Karpas-422 (cell line): ENCODE measurements at regions not wholly inside any gene's neighbourhood (a gene's known extent, or its start where the extent isn't known, plus 50 kb on each side); places are given as distances from the start of the nearest gene placed in this dataset.

ENCODE experiments used
- DNase-seq: peaks from one replicate; pipeline ENCODE4 v3.0.0-alpha.2; 2015
- H2AFZ ChIP-seq: fragments of 200-600 bp; sonication (generic); 2 replicates; pipeline ENCODE4 v1.6.1; 2014; ENCODE audit warnings: antibody characterized with exemption, low read length, mixed read lengths
- H3K27ac ChIP-seq: fragments of 200-600 bp; sonication (generic); 2 replicates; pipeline ENCODE4 v1.5.1; 2014; ENCODE audit warnings: mild to moderate bottlenecking, low read length, moderate library complexity
- H3K27me3 ChIP-seq: fragments of 200-600 bp; sonication (generic); 2 replicates; pipeline ENCODE4 v1.6.1; 2014; ENCODE audit warnings: low read length, mixed read lengths
- H3K36me3 ChIP-seq: fragments of 200-600 bp; sonication (generic); 2 replicates; pipeline ENCODE4 v1.6.1; 2014; ENCODE audit warnings: low read length, mixed read lengths; ENCODE audit not compliant: insufficient read depth
- H3K4me1 ChIP-seq: fragments of 200-600 bp; sonication (generic); 2 replicates; pipeline ENCODE4 v1.6.1; 2014; ENCODE audit warnings: mild to moderate bottlenecking, low read length, mixed read lengths
- H3K4me2 ChIP-seq: fragments of 200-600 bp; sonication (generic); 2 replicates; pipeline ENCODE4 v1.6.1; 2014; ENCODE audit warnings: low read length, low read depth, mild to moderate bottlenecking; ENCODE audit not compliant: poor library complexity, severe bottlenecking
- H3K4me3 ChIP-seq: fragments of 200-600 bp; sonication (generic); 2 replicates; pipeline ENCODE4 v1.5.1; 2014; ENCODE audit warnings: mild to moderate bottlenecking, antibody characterized with exemption, low read length, mixed read lengths
- H3K79me2 ChIP-seq: fragments of 200-600 bp; sonication (generic); 2 replicates; pipeline ENCODE4 v1.6.1; 2014; ENCODE audit warnings: mild to moderate bottlenecking, low read length, mixed read lengths
- H3K9ac ChIP-seq: fragments of 200-600 bp; sonication (generic); 2 replicates; pipeline ENCODE4 v1.6.0; 2014; ENCODE audit warnings: low read length
- H3K9me2 ChIP-seq: fragments of 200-600 bp; sonication (generic), shearing (Covaris generic); replicated peaks from 2 replicates; pipeline ENCODE4 v1.6.0; 2014; ENCODE audit warnings: mild to moderate bottlenecking, low read length, moderate library complexity; ENCODE audit not compliant: insufficient read depth
- H3K9me3 ChIP-seq: fragments of 300-700, 200-600 bp; sonication (generic); 2 replicates; pipeline ENCODE4 v1.6.1; 2014; ENCODE audit warnings: low read length, mixed read lengths
- H4K20me1 ChIP-seq: fragments of 200-600 bp; sonication (generic); 2 replicates; pipeline ENCODE4 v1.6.1; 2014; ENCODE audit warnings: mild to moderate bottlenecking, antibody characterized with exemption, low read length, low read depth; ENCODE audit not compliant: insufficient read depth

GRCh38 chr13:95484052-95484451 is 68.5 kb upstream of the CLDN10 start:
- no peak for DNase-seq
- Histone ChIP-seq H3K9me3 (no peaks in the 10 kb centered on the region), H4K20me1 (no peaks in the 10 kb centered on the region), H3K79me2 (no peaks in the 10 kb centered on the region), H3K9me2 (no peaks in the 10 kb centered on the region), H3K27me3 (no peaks in the 10 kb centered on the region), H3K4me1 (no peaks in the 10 kb centered on the region), H3K27ac (no peak overlapping the region), H3K9ac (no peak overlapping the region), H3K4me3 (no peak overlapping the region), H3K4me2 (no peak overlapping the region), H2AFZ (no peak overlapping the region), H3K36me3 (no peaks in the 10 kb centered on the region)

- no peak overlapping the region for H2AFZ ChIP-seq
- no peaks in the 10 kb centered on the region for H3K9me2 ChIP-seq
- H3K27ac ChIP-seq = no peak overlapping the region
- no peaks in the 10 kb centered on the region for H3K79me2 ChIP-seq
- H3K4me1 ChIP-seq = no peaks in the 10 kb centered on the region
- no peak overlapping the region for H3K9ac ChIP-seq
- H3K4me2 ChIP-seq = no peak overlapping the region
- H4K20me1 ChIP-seq = no peaks in the 10 kb centered on the region
- no peak overlapping the region for H3K4me3 ChIP-seq
- DNase-seq = no peak
- H3K9me3 ChIP-seq = no peaks in the 10 kb centered on the region
- H3K27me3 ChIP-seq = no peaks in the 10 kb centered on the region
- H3K36me3 ChIP-seq = no peaks in the 10 kb centered on the region
Measured at GRCh38 chr13:95485045-95485517, 67.4 kb upstream of the CLDN10 start.

GRCh38 chr13:95485518-95486144 is 66.9 kb upstream of the CLDN10 start:
- Histone ChIP-seq H3K36me3 (no peaks in the 10 kb centered on the region), H2AFZ (no peak overlapping the region), H3K79me2 (no peaks in the 10 kb centered on the region), H4K20me1 (no peaks in the 10 kb centered on the region), H3K27me3 (no peaks in the 10 kb centered on the region), H3K9me3 (no peaks in the 10 kb centered on the region), H3K9me2 (no peaks in the 10 kb centered on the region), H3K4me3 (no peak overlapping the region), H3K9ac (no peak overlapping the region), H3K4me2 (no peak overlapping the region), H3K4me1 (no peaks in the 10 kb centered on the region), H3K27ac (no peak overlapping the region)
- DNase-seq = no peak

- no peaks in the 10 kb centered on the region for H4K20me1 ChIP-seq
- no peak overlapping the region for H2AFZ ChIP-seq
- no peak overlapping the region for H3K9ac ChIP-seq
- H3K27me3 ChIP-seq = no peaks in the 10 kb centered on the region
- no peaks in the 10 kb centered on the region for H3K79me2 ChIP-seq
- H3K4me1 ChIP-seq = no peaks in the 10 kb centered on the region
- H3K36me3 ChIP-seq = no peaks in the 10 kb centered on the region
- no peak overlapping the region for H3K4me3 ChIP-seq
- no peaks in the 10 kb centered on the region for H3K9me3 ChIP-seq
- DNase-seq = no peak
- H3K4me2 ChIP-seq = no peak overlapping the region
- H3K27ac ChIP-seq = no peak overlapping the region
- H3K9me2 ChIP-seq = no peaks in the 10 kb centered on the region
Measured at GRCh38 chr13:95492044-95492801, 60.3 kb upstream of the CLDN10 start.

- DNase-seq = peak; percentile 80
- no peaks in the 10 kb centered on the region for H3K27me3 ChIP-seq
- H3K36me3 ChIP-seq = no peaks in the 10 kb centered on the region
- H3K4me1 ChIP-seq = no peaks in the 10 kb centered on the region
- no peaks in the 10 kb centered on the region for H3K9me2 ChIP-seq
- H3K79me2 ChIP-seq = no peaks in the 10 kb centered on the region
- H4K20me1 ChIP-seq = no peaks in the 10 kb centered on the region
- no peak overlapping the region for H3K4me3 ChIP-seq
- no peak overlapping the region for H3K9ac ChIP-seq
- H2AFZ ChIP-seq = no peak overlapping the region
- no peak overlapping the region for H3K27ac ChIP-seq
- H3K4me2 ChIP-seq = no peak overlapping the region
- H3K9me3 ChIP-seq = no peaks in the 10 kb centered on the region
Measured at GRCh38 chr13:95494082-95494681, 58.3 kb upstream of the CLDN10 start.

- no peaks in the 10 kb centered on the region for H4K20me1 ChIP-seq
- no peaks in the 10 kb centered on the region for H3K27me3 ChIP-seq
- no peak for DNase-seq
- no peak overlapping the region for H3K9ac ChIP-seq
- no peaks in the 10 kb centered on the region for H3K9me3 ChIP-seq
- H3K79me2 ChIP-seq = no peaks in the 10 kb centered on the region
- no peaks in the 10 kb centered on the region for H3K4me1 ChIP-seq
- no peaks in the 10 kb centered on the region for H3K9me2 ChIP-seq
- H3K4me3 ChIP-seq = no peak overlapping the region
- no peak overlapping the region for H3K4me2 ChIP-seq
- H2AFZ ChIP-seq = no peak overlapping the region
- no peak overlapping the region for H3K27ac ChIP-seq
- H3K36me3 ChIP-seq = no peaks in the 10 kb centered on the region
Measured at GRCh38 chr13:95496485-95496884, 56.0 kb upstream of the CLDN10 start.

GRCh38 chr13:95497381-95497807 is 55.1 kb upstream of the CLDN10 start:
- Histone ChIP-seq H3K4me1 (no peaks in the 10 kb centered on the region), H3K9me3 (no peaks in the 10 kb centered on the region), H3K27ac (no peak overlapping the region), H3K36me3 (no peaks in the 10 kb centered on the region), H3K79me2 (no peaks in the 10 kb centered on the region), H4K20me1 (no peaks in the 10 kb centered on the region), H3K27me3 (no peaks in the 10 kb centered on the region), H3K9ac (no peak overlapping the region), H3K4me2 (no peak overlapping the region), H3K9me2 (no peaks in the 10 kb centered on the region), H2AFZ (no peak overlapping the region), H3K4me3 (no peak overlapping the region)
- no peak for DNase-seq

GRCh38 chr13:95498886-95499285 is 53.6 kb upstream of the CLDN10 start:
- H2AFZ ChIP-seq = no peak overlapping the region
- no peaks in the 10 kb centered on the region for H4K20me1 ChIP-seq

More at GRCh38 chr13:95498886-95499285, 53.6 kb upstream of the CLDN10 start:
- no peaks in the 10 kb centered on the region for H3K79me2 ChIP-seq
- H3K4me1 ChIP-seq = no peaks in the 10 kb centered on the region
- H3K9me3 ChIP-seq = no peaks in the 10 kb centered on the region
- no peaks in the 10 kb centered on the region for H3K36me3 ChIP-seq
- no peak for DNase-seq
- H3K9me2 ChIP-seq = no peaks in the 10 kb centered on the region
- no peak overlapping the region for H3K27ac ChIP-seq
- no peak overlapping the region for H3K9ac ChIP-seq
- H3K27me3 ChIP-seq = no peaks in the 10 kb centered on the region
- H3K4me3 ChIP-seq = no peak overlapping the region
- no peak overlapping the region for H3K4me2 ChIP-seq
